ENCODE measurements at regions not wholly inside any gene's neighbourhood (a gene's known extent, or its start where the extent isn't known, plus 50 kb on each side); places are given as distances from the start of the nearest gene placed in this dataset.

GRCh38 chr4:163901319-163901718 lies 406.8 kb downstream of the TMA16 start:
- DNase-seq (ENCODE audit: low spot score) (no peak), ATAC-seq (peak; percentile 80)
- Mint-ChIP-seq H3K9me3 (peaks cover 14% of the 10 kb centered on the region), H3K36me3 (peaks cover 12% of the 10 kb centered on the region), H3K27ac (no peak overlapping the region), H3K4me1 (peaks cover 38% of the 10 kb centered on the region), H3K27me3 (ENCODE audit: low read depth) (no peaks in the 10 kb centered on the region), H3K4me3 (no peak overlapping the region)
- ChIA-PET POLR2A (no interaction called here), CTCF (interaction anchor here (0.7 to 1.7 kb wide), 7 partner anchors 8 to 351 kb away, joined by 3 to 7 read pairs (median 3); no protein-coding TSS in a partner anchor)
- TF ChIP-seq ATF1 (CRISPR knock-in tag; IDR thresholded peaks at IDR 0.05) (no peak), NR1H2 (CRISPR knock-in tag; IDR thresholded peaks at IDR 0.05) (no peak), ATF3 (CRISPR knock-in tag; conservative IDR thresholded peaks at IDR 0.05) (no peak), GABPB1 (CRISPR knock-in tag; IDR thresholded peaks at IDR 0.05) (no peak), NR2C2 (CRISPR knock-in tag; IDR thresholded peaks at IDR 0.05) (no peak), MYBL2 (CRISPR knock-in tag; IDR thresholded peaks at IDR 0.05) (no peak), CDX4 (CRISPR knock-in tag; IDR thresholded peaks at IDR 0.05; ENCODE audit: borderline replicate concordance) (no peak), CREB1 (CRISPR knock-in tag; IDR thresholded peaks at IDR 0.05) (no peak), ZNF425 (CRISPR knock-in tag; conservative IDR thresholded peaks at IDR 0.05) (no peak), ELF4 (CRISPR knock-in tag; IDR thresholded peaks at IDR 0.05; ENCODE audit: low read depth) (no peak), NR3C1 (CRISPR knock-in tag; conservative IDR thresholded peaks at IDR 0.05; ENCODE audit: low read depth) (no peak)

GRCh38 chr4:163902417-163902816 lies 407.9 kb downstream of the TMA16 start:
- no peak for DNase-seq (ENCODE audit: low spot score)
- TF ChIP-seq MLX (CRISPR knock-in tag; IDR thresholded peaks at IDR 0.05) (no peak), ZNF121 (CRISPR knock-in tag; IDR thresholded peaks at IDR 0.05) (no peak), FOXP1 (CRISPR knock-in tag; IDR thresholded peaks at IDR 0.05; ENCODE audit: borderline replicate concordance) (no peak), AR (CRISPR knock-in tag; IDR thresholded peaks at IDR 0.05) (no peak), NR1H2 (CRISPR knock-in tag; IDR thresholded peaks at IDR 0.05) (no peak), NFE2L1 (CRISPR knock-in tag; IDR thresholded peaks at IDR 0.05) (no peak), JAZF1 (CRISPR knock-in tag; IDR thresholded peaks at IDR 0.05) (no peak), ARID4B (CRISPR knock-in tag; IDR thresholded peaks at IDR 0.05; ENCODE audit: borderline replicate concordance) (no peak), ZNF317 (CRISPR knock-in tag; IDR thresholded peaks at IDR 0.05; ENCODE audit: borderline replicate concordance, low read depth) (no peak), JUN (CRISPR knock-in tag; IDR thresholded peaks at IDR 0.05) (no peak), ZNF512 (CRISPR knock-in tag; IDR thresholded peaks at IDR 0.05; ENCODE audit: borderline replicate concordance) (no peak), SP1 (CRISPR knock-in tag; conservative IDR thresholded peaks at IDR 0.05) (no peak), NR2C2 (CRISPR knock-in tag; IDR thresholded peaks at IDR 0.05) (no peak), TCF7 (CRISPR knock-in tag; IDR thresholded peaks at IDR 0.05; ENCODE audit: low read depth) (no peak)
- peaks cover 8% of the 10 kb centered on the region for H3K9me3 Mint-ChIP-seq

More at GRCh38 chr4:163902417-163902816, 407.9 kb downstream of the TMA16 start:
- ATAC-seq, result peak; percentile 67
- peak overlapping the region; percentile 44; the same call in 1 of the 2 replicates for H3K27ac Mint-ChIP-seq
- peaks cover 7% of the 10 kb centered on the region for H3K36me3 Mint-ChIP-seq
- H3K27me3 Mint-ChIP-seq (ENCODE audit: low read depth), result no peaks in the 10 kb centered on the region
- H3K4me3 Mint-ChIP-seq, result no peak overlapping the region
- POLR2A ChIA-PET, result no interaction called here
- CTCF ChIA-PET, result interaction anchor here (0.5 to 1.7 kb wide), 2 partner anchors 352 to 411 kb away, joined by 3 to 7 read pairs; no protein-coding TSS in a partner anchor
- peaks cover 27% of the 10 kb centered on the region for H3K4me1 Mint-ChIP-seq

Measured in WTC11 (cell line).